KMS-11 (cell line): ENCODE measurements at regions not wholly inside any gene's neighbourhood (a gene's known extent, or its start where the extent isn't known, plus 50 kb on each side); places are given as distances from the start of the nearest gene placed in this dataset.

ENCODE experiments used
- H2AFZ ChIP-seq: fragments of 200-600 bp; sonication (generic); 2 replicates; pipeline ENCODE4 v1.6.1; 2016; ENCODE audit warnings: antibody characterized with exemption, mixed run types, low read depth
- H3K27ac ChIP-seq: fragments of 200-600 bp; sonication (generic); 2 replicates; pipeline ENCODE4 v1.6.1; 2016; ENCODE audit warnings: mild to moderate bottlenecking, mixed run types
- H3K27me3 ChIP-seq: fragments of 200-600 bp; sonication (generic); 2 replicates; pipeline ENCODE4 v1.6.1; 2017; ENCODE audit warnings: mild to moderate bottlenecking, low read depth, mixed run types, moderate library complexity; ENCODE audit not compliant: insufficient read depth
- H3K36me3 ChIP-seq: fragments of 200-600 bp; sonication (generic); 2 replicates; pipeline ENCODE4 v1.6.1; 2017; ENCODE audit warnings: mild to moderate bottlenecking, mixed run types; ENCODE audit not compliant: insufficient read depth
- H3K4me1 ChIP-seq: fragments of 200-600 bp; sonication (generic); 2 replicates; pipeline ENCODE4 v1.6.1; 2016; ENCODE audit warnings: mild to moderate bottlenecking, low read depth, mixed run types; ENCODE audit not compliant: poor library complexity, severe bottlenecking
- H3K4me2 ChIP-seq: fragments of 200-600 bp; sonication (generic); 2 replicates; pipeline ENCODE4 v1.7.0; 2016; ENCODE audit warnings: mild to moderate bottlenecking, mixed run types
- H3K4me3 ChIP-seq: fragments of 200-600 bp; sonication (generic); IDR thresholded peaks from 2 replicates; pipeline ENCODE4 v1.6.1; 2017; ENCODE audit warnings: low read depth, low read length, mixed read lengths; ENCODE audit not compliant: insufficient read depth
- H3K79me2 ChIP-seq: fragments of 200-600 bp; sonication (generic); 2 replicates; pipeline ENCODE4 v1.6.1; 2016; ENCODE audit warnings: low read depth, mixed run types; ENCODE audit not compliant: insufficient read depth
- H3K9ac ChIP-seq: fragments of 200-600 bp; sonication (generic); 2 replicates; pipeline ENCODE4 v1.6.1; 2016; ENCODE audit warnings: mild to moderate bottlenecking, mixed run types
- H4K20me1 ChIP-seq: fragments of 200-600 bp; sonication (generic); 2 replicates; pipeline ENCODE4 v1.6.1; 2016; ENCODE audit warnings: mild to moderate bottlenecking, mixed run types; ENCODE audit not compliant: insufficient read depth
- CTCF ChIP-seq: fragments of 200-600 bp; sonication (generic); conservative IDR thresholded peaks from 2 replicates; pipeline ENCODE4 v1.6.1; 2017; ENCODE audit warnings: low read depth, mild to moderate bottlenecking, antibody characterized with exemption, low read length, moderate library complexity, mixed read lengths

- H3K79me2 ChIP-seq = no peaks in the 10 kb centered on the region
- H3K4me2 ChIP-seq = no peak overlapping the region
- H3K4me3 ChIP-seq = no peak overlapping the region
- H3K27me3 ChIP-seq = no peaks in the 10 kb centered on the region
- H3K9ac ChIP-seq = no peak overlapping the region
- H3K36me3 ChIP-seq = no peaks in the 10 kb centered on the region
- H3K4me1 ChIP-seq = no peaks in the 10 kb centered on the region
- no peaks in the 10 kb centered on the region for H4K20me1 ChIP-seq
- H3K27ac ChIP-seq = no peak overlapping the region
- H2AFZ ChIP-seq = no peak overlapping the region
- no peak for TF ChIP-seq CTCF
These were observed 1042.3 kb downstream of the FSTL5 start for GRCh38 chr4:161121451-161121850.

GRCh38 chr4:161101881-161102280 lies 1061.9 kb downstream of the FSTL5 start:
- Histone ChIP-seq H3K9ac (no peak overlapping the region), H3K36me3 (no peaks in the 10 kb centered on the region), H3K79me2 (no peaks in the 10 kb centered on the region), H2AFZ (no peak overlapping the region), H3K27ac (no peak overlapping the region), H4K20me1 (no peaks in the 10 kb centered on the region), H3K4me2 (no peak overlapping the region), H3K27me3 (no peaks in the 10 kb centered on the region), H3K4me1 (no peaks in the 10 kb centered on the region), H3K4me3 (no peak overlapping the region)
- no peak for TF ChIP-seq CTCF

- Histone ChIP-seq H3K36me3 (no peaks in the 10 kb centered on the region), H4K20me1 (no peaks in the 10 kb centered on the region), H3K27ac (no peak overlapping the region), H2AFZ (no peak overlapping the region), H3K4me3 (no peak overlapping the region), H3K9ac (no peak overlapping the region), H3K4me2 (no peak overlapping the region), H3K79me2 (no peaks in the 10 kb centered on the region), H3K4me1 (no peaks in the 10 kb centered on the region), H3K27me3 (no peaks in the 10 kb centered on the region)
- TF ChIP-seq CTCF = no peak
These were observed 1066.0 kb downstream of the FSTL5 start for GRCh38 chr4:161097821-161098220.

- Histone ChIP-seq H3K4me3 (no peak overlapping the region), H4K20me1 (no peaks in the 10 kb centered on the region), H3K79me2 (no peaks in the 10 kb centered on the region), H3K9ac (no peak overlapping the region), H3K27me3 (no peaks in the 10 kb centered on the region), H3K27ac (no peak overlapping the region), H2AFZ (no peak overlapping the region), H3K36me3 (no peaks in the 10 kb centered on the region), H3K4me1 (no peaks in the 10 kb centered on the region), H3K4me2 (no peak overlapping the region)
- TF ChIP-seq CTCF = no peak
These were observed 1102.8 kb downstream of the FSTL5 start for GRCh38 chr4:161061046-161061445.
